ENCODE measurements at regions not wholly inside any gene's neighbourhood (a gene's known extent, or its start where the extent isn't known, plus 50 kb on each side); places are given as distances from the start of the nearest gene placed in this dataset.

DNA sequence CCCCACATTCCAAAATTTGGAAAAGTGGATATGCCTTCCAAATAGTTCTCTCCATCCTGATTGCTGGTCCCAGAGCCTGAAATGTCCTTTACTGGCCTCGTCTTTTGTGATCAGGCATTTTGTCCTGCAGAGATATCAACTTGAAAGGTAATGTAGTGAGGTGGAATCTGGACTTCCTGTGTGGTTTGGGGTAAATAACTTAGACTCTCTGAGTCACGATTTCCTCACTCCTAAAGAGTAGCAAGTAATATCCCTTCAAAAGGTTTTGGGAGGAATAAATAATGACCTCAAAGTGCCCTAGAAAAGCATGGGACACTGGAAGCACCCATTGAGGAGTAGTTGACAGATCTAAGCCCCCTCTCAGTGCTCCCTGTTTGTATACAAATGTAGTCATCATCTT lies 426.6 kb downstream of the OMA1 start:
- no peak for DNase-seq

DNA sequence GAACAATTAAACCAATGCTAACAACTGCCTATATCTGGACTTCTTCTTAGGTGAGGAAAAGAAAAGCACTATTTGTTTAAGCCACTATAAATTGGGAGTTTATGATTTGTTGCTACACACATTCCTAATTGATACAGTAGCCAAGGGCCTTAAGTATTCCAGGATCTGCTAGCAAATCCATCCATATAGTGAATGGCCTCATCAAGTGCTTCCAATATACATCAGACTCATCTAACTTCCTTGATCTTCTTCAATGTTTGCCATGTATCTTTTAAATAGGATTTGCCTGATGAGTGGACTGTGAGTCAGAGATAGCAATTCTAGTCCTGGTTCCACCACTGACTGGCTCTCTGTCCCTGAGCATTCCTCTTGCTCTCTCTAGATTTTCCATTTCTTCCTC lies 430.2 kb downstream of the OMA1 start:
- no peak for DNase-seq

DNA sequence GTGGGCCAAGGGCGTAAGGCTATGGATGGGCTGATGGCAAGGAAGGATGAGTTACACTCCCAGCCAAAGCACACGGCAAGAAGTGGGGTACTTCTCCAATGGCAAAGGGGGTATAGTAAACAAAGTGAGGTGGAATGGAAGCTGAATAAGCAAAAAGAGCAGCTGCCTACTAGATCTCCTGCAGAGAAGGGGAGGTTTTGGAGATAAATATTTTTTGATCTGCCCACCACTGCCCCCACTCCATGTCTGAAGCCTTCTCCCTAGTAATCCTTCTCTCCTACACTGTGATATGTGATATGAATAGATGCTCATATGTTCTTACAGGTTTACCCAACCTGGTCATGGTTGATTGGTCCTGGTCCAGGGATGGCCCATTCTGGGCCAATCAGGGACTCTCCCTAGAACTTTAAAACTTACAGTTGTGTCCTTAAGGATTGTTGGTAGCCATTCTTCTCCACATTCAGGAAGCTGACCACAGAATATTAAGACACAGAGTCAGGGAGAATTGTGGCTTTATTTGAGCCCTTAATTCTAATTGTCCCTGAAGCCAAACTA lies 436.8 kb downstream of the OMA1 start:
- DNase-seq, result no peak

DNA sequence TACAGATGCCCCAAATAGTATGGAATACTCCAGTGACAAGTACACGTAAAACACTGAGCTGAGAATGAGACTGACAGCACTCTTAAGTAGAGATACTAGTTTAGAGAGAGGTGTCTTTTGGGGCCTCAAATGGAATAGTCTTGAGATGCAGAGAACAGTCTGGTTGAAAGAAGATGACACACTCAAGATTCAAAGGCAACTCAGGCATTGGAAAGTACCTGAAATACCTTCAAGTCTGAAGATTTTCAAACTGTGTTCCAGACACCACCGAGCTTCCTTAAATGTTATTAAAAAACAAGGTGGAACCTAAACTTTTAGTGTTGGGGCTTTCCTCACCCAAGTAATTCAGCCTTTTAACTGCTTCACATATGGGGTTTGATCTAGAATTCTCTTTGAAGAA lies 437.7 kb downstream of the OMA1 start:
- no peak for DNase-seq

DNA sequence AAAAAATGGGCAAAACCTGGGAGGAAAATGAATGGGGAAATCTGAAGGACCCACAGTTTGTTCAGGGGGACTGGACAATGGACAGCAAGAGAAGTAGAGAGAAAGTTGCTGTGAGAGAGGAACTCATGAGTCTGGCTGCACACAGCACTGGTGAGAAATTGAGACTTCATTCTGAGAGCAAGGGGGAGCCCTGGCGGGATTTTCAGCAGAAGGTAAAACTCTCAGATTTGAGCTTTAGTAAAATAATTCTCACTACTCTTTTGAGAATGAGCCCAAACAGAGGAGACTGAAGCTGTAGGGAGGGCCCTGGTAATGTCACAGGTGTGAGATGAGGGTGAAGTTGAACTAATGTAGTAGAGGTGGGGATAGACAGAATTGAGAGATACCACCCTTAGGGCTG lies 438.6 kb downstream of the OMA1 start:
- DNase-seq, result no peak

DNA sequence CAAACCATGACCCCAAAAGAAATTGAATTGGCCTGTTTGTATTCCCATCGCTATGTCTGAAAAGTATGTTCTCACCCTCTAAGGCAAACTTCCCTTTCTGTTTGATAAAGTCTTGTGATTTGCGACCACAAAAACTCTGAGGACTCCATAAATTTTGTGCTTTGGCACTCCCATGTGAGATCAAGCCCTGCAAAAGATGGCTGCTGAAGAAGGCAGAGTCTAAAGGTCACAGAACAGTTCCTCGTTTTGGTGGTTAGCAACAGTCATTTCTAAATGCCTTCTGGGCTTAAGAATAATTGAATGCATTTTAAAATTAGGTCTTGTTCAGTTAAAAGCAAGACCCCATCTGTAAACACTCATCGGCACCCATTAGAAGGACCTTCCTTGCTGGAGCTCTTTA lies 441.6 kb downstream of the OMA1 start:
- no peak for DNase-seq

DNA sequence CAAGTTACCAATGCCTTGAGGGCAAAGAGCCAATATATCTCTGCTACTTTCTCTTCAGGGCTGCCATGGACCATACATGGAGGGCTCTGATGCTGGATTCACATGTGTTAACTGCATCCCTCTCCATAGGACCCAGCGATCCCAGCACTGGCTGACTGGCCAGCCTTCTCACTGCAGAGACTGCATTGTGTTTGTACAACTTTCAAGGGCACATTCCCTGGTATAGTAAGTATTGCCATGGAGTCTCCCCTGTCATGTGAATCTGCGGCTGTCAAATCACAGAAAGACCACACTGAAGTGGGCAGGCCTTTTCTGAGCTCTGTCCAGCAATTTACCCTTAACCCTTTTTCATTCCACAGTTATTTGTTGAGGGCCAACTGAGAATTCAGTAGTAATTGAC lies 449.8 kb downstream of the OMA1 start:
- no peak for DNase-seq

DNA sequence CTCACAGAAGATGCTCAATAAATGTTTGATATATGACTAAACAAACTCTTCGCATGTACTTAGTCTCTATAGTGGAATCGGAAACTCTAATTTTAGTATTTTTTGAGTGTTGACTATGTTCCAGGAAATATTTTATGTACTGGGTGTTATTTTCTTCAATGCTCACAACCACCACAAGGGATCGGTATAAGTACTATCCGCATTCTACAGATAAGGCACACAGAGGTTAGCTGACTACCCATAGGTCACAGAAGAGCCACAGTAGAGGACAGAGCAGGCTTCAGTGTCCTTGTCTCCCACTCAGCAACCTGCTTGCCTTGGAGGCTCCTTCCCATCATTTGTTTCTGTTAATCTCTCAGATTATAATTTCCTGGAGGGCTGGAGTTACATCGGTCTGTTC lies 451.3 kb downstream of the OMA1 start:
- no peak for DNase-seq

DNA sequence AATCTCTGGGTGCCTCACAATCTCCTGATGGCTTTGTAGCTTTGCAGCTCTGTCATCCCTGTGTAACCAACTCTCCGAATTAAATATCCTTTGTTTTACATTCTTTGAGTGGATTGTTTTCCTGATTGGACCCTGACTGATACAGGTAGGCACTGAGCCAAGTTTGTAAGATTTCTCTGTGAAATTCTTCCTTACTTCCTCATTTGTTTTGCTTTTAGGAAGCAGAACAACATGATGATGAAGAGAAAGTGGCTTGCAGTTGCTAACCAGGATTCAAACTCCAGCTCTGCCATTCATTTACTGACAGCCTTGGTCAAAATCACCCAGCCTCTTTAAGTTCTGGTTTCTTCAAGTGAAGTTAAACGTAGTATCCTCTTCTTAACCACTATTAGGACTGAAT lies 452.3 kb downstream of the OMA1 start:
- DNase-seq, result no peak

DNA sequence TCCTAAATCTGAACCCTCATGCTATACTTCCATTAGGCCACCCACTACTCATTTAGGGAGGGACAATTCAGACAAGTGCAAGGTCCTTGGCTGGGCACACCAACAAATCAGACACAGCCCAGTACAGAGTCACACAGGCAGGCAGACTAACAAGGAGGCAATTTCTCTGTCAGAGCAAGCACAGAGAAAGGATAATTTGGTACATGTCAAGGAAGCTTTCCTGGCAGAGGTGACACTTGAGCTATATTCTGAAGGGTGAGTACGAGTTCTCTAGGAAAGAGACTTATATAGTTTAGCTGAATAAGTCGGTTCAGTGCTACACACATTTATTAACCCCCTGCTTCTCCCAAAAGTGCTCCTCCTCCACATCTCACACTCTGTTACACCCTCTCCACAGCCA lies 455.9 kb downstream of the OMA1 start:
- no peak for DNase-seq

DNA sequence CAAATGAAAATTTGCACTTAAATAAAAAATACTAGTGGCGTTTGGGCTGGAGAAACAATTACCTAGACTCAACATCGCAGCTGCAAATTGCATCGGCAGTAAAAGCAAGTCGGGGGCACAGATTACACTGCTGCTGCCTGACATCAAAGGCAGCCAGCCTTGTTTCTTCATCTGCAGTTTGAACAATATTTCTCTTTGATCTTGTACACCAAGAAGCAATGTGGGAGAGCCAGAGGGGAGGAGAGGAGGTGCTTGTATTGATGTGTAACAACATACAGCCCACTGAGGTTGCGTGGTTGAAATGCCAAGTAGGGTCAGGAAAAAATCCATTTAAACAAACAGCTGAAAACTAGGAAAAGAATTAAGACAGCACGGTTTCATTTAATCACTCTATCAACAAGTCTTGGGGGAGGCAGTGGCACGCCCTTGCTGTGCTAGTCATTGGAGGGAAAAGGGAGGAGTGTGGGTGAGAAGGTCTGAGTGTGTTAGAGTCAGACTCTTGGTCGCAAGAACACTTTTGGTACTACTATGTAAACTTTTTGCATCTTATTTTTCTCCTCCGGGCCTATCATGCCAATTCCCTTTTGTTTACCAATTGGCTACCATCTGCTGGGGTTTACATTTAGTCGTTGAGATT lies 456.5 kb downstream of the OMA1 start:
- DNase-seq, result no peak

DNA sequence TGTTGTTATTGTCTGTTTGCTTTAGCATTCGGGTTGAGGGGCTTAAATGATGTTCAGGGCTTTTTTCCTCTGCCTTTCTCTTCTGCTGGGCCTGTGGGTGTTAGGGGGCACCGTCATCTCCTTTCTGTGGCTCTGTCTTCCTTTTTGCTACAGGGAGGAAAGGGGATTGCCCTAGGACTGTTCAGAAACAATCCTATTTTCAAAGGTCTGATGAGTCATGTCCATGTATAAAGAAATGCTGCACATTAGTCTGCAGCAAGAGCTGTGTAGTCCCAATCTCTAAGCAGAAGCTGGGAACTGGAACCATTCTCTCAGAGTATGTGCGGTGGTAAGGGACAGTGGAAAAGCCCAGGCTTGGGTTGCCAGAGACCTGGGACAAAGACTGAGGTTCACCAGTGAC lies 462.3 kb downstream of the OMA1 start:
- DNase-seq, result no peak

DNA sequence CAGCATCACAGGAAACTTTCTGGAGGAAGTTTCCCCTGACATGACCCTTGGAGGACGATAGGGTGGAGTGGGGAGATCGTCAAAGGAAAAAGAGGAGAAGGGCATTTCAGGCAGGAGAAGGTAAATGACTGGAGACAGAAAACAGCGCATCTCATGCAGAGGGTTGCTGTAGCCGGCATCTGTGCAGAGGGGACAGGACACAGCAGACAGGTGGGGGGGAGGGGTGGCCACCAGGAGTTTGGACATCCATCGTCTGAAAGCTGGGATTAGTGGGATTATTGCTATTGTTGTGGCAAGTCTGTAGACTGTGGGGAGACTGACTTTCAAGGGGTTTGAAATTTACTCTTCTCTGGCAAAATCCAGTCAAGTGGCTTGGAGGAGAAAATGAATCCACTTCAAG lies 463.9 kb downstream of the OMA1 start:
- DNase-seq, result no peak

DNA sequence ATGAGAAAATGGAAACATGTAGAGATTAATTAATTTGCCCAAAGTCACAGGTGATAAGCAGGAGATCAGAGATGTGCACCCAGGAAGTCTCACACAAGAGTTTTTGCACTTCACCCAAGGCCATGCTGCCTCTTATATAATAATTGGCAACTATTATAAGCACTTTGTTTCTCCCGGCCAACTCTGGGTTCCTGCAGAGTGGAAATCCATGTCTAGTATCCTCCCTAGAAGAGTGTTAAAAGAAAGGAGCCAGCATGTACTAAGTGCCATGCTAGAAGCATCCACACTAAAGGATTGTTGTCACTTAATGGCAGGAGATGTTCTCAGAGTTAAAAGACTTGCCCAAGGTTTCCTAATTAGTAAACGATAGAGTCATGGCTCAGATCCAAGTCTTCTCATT lies 470.3 kb downstream of the OMA1 start:
- DNase-seq, result no peak

DNA sequence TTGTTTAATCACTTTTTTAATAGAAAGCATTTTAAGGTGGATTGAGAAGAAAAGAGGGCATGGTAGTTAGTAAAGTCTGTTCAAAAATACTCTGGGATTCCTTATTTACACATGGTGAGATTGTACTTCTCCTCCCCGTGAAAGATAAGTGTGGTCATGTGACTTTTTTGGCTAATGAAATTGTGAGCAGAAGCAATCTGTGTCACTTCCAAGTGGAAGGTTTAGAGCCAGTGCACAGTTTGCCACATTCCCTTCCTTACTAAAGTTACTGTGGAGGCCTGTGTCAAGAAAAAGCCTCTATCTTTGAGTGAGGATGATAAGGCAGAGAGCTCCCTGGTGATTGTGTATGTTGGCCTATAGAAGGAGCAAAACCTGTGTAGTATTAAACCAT lies 471.3 kb downstream of the OMA1 start:
- no peak for DNase-seq

DNA sequence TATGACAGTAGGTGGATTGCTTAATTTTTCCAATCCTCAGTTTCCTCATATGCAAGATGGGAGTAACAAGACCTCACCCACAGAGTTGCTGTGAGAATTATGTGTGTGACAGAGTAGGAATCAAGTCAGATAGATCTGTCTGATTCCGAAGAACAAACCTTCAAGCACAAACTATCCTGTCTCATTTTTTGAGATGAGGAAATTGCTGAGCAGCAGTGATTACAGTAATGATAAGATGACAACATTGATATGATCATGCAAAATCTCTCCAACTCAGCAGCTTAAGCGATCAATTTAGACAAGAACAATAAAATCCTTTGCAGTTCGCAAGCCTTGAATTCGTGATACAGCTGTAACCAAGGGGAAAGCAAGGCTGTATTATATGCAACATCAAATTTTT lies 474.1 kb downstream of the OMA1 start:
- no peak for DNase-seq

DNA sequence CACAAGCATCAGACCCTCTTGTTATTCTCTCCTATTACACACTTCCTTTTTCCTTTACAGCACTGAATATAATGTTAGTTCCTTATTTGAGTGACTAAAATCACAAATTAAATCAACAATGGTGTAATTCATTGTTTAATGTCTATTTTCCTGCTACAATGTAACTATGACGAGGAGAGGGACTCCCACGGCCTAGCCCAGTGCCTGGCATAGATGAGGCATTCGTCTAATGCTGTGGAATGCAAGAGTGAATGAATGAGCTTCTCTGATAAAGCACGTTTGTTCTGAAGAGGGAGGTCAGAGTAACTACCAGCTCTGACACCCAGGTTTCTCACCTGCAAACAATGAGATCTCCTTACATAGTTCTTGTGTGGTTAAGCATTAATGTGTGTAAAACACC lies 479.4 kb downstream of the OMA1 start:
- no peak for DNase-seq

DNA sequence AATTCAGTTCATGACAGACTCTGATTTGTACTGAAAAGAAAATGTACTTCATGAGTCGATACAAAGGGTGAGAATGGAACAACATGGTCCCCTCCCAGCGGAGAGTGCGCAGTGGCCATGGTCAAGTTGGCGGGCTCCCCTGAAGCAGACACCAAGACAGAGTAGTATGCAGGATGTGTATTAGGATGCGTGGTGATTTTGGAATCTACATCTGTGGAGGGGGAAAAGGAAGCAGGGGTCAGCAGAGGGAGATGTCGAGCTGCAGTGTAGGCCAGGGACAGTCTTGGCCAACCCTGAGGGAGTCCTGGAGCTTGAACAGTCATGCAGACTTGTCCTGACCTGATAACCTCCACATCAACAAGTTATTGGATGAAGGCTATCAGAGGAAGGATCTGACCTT lies 481.0 kb downstream of the OMA1 start:
- DNase-seq, result no peak

DNA sequence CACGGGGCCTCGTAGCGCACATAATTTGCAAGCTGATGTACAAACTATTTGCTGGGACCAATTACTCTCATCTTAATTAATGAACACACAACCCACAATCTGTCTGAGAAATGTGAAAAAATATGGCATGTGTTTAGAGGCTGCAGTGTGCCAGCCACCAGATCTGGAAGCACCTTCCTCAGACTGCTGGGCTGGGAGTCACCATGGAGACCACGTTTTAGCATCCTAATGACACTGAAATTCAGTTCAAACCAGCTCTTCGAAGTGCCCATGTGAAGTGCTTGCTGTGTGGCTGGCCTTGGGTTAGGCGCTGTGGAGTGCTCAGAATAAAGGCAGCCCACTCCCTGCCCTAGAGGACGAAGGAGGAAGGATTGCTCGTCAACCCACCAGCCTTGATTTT lies 482.4 kb downstream of the OMA1 start:
- no peak for DNase-seq

DNA sequence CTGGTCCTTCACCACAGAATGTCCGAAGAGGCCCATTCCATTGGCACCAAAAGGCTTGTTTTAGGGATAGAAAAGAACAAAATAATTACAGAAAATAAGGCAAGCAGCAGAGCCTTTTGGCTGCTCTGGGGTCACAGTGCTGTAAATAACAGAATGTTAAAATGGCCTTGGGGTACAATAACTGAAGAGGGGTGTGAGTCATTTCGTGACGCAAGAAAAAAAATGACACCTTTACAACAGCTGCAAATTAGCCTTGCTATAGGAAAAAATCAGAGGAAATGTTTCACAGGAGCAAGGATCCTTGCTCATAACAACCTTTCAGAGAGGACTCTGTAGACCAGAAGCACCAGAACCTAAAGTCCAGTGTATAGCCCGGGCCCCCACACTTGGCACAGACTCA lies 483.4 kb downstream of the OMA1 start:
- DNase-seq, result no peak

DNA sequence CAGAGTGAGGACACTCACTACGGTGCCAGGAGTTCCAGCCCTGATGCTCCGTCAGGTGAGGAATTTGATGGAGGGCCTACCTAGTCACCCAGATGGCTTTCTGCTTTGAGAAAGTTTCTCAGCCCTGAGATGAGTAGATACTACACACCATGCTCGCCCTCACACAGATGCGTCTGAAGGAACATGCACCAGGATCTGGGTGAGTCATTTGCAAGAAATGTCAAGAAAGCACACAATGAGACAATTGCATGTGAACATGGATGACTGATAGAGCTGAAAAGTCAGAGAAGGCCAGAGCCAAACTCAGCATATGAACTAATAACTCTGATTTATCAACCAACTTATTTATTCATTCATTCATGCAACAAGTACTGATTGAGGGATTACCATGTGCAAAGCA lies 483.9 kb downstream of the OMA1 start:
- no peak for DNase-seq

DNA sequence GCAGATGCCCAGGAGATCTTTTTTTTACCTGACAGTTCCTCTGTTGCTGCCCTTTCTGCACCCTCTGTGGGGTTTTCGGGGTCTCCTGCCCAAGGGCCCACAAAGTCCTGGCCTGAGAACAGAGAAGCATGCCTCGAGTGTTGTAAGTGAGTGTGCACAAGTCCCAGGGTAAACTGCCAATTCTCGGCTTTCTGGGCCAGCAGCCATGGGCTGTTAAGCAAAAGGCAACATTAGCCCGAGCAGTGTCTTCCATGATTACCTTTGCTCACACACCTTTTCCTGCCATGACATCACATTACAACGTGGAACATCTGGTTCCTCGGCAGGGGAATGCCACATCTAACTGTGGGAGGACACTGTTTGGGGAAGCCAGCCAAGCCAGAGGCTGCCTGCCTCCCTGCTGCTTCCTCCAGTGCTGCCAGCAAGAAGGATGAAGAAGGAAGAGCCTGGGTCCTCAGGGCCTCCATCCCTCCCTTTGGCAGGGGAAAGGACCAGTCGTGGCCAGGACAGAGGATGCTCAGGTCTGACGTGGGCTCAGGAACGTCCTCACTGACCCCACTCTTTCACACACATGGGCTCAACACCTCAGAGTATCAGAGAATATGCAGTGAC lies 485.9 kb downstream of the OMA1 start:
- DNase-seq, result no peak

DNA sequence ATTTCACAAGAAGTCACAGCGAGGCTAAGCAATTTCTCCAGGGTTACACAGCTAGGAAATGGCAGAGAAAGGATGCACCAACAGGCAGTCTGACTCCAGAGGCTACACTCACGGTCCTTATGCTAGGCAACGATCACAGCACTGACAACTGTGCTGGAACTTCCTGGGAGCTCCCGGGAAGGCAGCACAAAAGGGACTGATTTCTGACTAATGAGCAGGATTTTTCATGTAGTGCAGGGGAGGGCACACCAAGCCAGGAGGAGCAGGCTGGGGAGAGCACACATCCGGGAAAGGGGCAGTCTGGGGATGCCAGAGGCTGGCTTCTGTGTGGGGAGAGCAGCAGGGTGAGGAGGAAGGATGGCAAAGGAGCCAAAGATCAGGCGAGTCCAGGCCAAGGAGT lies 486.7 kb downstream of the OMA1 start:
- DNase-seq, result no peak

DNA sequence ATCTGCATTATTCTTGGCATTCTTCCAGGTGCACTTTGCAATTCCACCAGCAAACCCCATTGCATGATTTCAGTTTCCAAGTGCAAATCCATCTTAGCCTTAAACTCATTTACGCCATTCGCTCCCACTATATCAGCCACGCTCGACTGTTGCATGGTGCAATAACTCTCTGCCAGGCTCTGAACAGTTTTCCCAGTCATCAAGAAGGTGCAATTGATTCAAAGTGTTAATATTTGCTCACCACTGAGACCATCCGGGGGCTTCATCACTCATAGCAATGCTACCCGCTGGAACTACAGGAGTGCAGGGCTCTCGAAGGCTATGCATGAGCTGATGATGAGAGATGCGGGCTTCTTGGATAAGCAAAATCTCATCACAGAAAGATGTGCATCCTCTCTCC lies 488.2 kb downstream of the OMA1 start:
- DNase-seq, result no peak

DNA sequence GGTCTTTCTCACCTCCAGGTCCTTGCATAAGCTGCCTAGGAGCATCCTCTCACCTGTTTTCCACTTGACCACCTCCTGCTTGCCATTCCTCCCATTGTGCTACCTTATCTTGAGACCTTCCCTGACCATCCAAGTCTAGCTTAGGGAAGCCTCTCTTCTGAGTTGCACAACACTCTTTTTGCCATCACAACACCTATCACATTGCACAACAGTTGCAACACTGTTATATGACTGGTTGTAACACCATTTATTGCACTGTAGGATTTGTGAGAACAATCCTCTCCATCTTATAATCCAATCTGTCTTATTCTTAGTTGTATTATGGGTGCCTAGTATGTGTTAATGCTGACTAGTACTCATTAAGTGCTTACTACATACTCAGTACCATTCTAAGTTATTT lies 488.7 kb downstream of the OMA1 start:
- DNase-seq, result no peak
